HG02840 (cell line): ENCODE measurements at regions not wholly inside any gene's neighbourhood (a gene's known extent, or its start where the extent isn't known, plus 50 kb on each side); places are given as distances from the start of the nearest gene placed in this dataset.

Source experiments
- ATAC-seq: cut with Tn5 transposase; IDR thresholded peaks from one replicate; pipeline ENCODE4 v1.9.1; 2021; ENCODE audit warnings: mild to moderate bottlenecking, moderate library complexity, moderate number of reproducible peaks; ENCODE audit not compliant: unreplicated experiment, low FRiP score

- no peak for ATAC-seq
Observed at GRCh38 chr20:19889011-19889953, 127.9 kb upstream of the NAA20 start.

- no peak for ATAC-seq
Observed at GRCh38 chr20:19890445-19891051, 126.6 kb upstream of the NAA20 start.

GRCh38 chr20:19893356-19893755, 123.8 kb upstream of the NAA20 start:
- ATAC-seq: no peak

GRCh38 chr20:19895761-19896160, 121.4 kb upstream of the NAA20 start:
- no peak for ATAC-seq

- no peak for ATAC-seq
Observed at GRCh38 chr20:19897891-19898290, 119.3 kb upstream of the NAA20 start.

- ATAC-seq: no peak
Observed at GRCh38 chr20:19901226-19901625, 115.9 kb upstream of the NAA20 start.

GRCh38 chr20:19903168-19903811, 113.9 kb upstream of the NAA20 start:
- no peak for ATAC-seq

GRCh38 chr20:19907326-19908056, 109.7 kb upstream of the NAA20 start:
- ATAC-seq: no peak

- no peak for ATAC-seq
Observed at GRCh38 chr20:19908576-19908975, 108.6 kb upstream of the NAA20 start.

- ATAC-seq: no peak
Observed at GRCh38 chr20:19909725-19910124, 107.4 kb upstream of the NAA20 start.

GRCh38 chr20:19911810-19912382, 105.3 kb upstream of the NAA20 start:
- ATAC-seq: no peak

GRCh38 chr20:19913349-19913748, 103.8 kb upstream of the NAA20 start:
- no peak for ATAC-seq

GRCh38 chr20:19913927-19914614, 103.1 kb upstream of the NAA20 start:
- no peak for ATAC-seq

- no peak for ATAC-seq
Observed at GRCh38 chr20:19915111-19915798, 101.9 kb upstream of the NAA20 start.

- no peak for ATAC-seq
Observed at GRCh38 chr20:19916531-19917485, 100.4 kb upstream of the NAA20 start.

- ATAC-seq: no peak
Observed at GRCh38 chr20:19918965-19919329, 98.2 kb upstream of the NAA20 start.

GRCh38 chr20:19920381-19921138, 96.6 kb upstream of the NAA20 start:
- no peak for ATAC-seq
